HepG2 (cell line): ENCODE measurements at regions not wholly inside any gene's neighbourhood (a gene's known extent, or its start where the extent isn't known, plus 50 kb on each side); places are given as distances from the start of the nearest gene placed in this dataset.

Source experiments
- ATAC-seq: fragments of 200-7000 bp; cut with Tn5 transposase; 3 replicates; pipeline ENCODE4 v1.9.1; 2020; ENCODE audit warnings: mild to moderate bottlenecking, moderate library complexity
- BruUV-seq: library from RNA; stranded (reverse); fragments of 400-500 nt; replicated peaks from 2 replicates; lab custom pipeline; 2021; lab: Mats Ljungman, UMichigan
- CTCF ChIA-PET: fragments of 300-600 bp; formaldehyde crosslinking; extraction: SDS; loops from one replicate; lab custom pipeline; 2021; ENCODE audit warnings: low total read pairs, inconsistent platforms, low intra/inter-chr PET ratio; lab: Yijun Ruan, JAX
- POLR2A ChIA-PET: fragments of 350-600 bp; sonication (Branson Sonifier 250); formaldehyde crosslinking; loops from one replicate; lab custom pipeline; 2020; ENCODE audit warnings: antibody characterized with exemption, inconsistent platforms; lab: Yijun Ruan, JAX
- DNase-seq: peaks from one replicate; pipeline ENCODE4 v3.0.0-alpha.2; 2015; ENCODE audit warnings: low spot score
- FAIRE-seq: peaks from 3 replicates; lab custom pipeline; 2011; peaks lifted over from hg19 to GRCh38; lab: Jason Lieb, UNC
- H2AFZ ChIP-seq: one replicate; pipeline ENCODE4 v1.6.1; 2011; ENCODE audit warnings: low read length, inconsistent platforms
- H3K27ac ChIP-seq: fragments of 300-600 bp; 3 replicates; pipeline ENCODE4 v1.8.0; 2011; ENCODE audit warnings: mixed run types, mild to moderate bottlenecking, mixed read lengths, low read length, inconsistent platforms; ENCODE audit not compliant: insufficient read depth; ENCODE audit errors: extremely low read length
- H3K27me3 ChIP-seq, 2 experiments: fragments of 200-600 bp in 1 of 2; 2 replicates in 1 of 2; 3 replicates in 1 of 2; pipeline versions ENCODE4 v1.6.0 to v1.8.0; 2011; ENCODE audit warnings: low read length in 2 of 2, mild to moderate bottlenecking in 2 of 2, moderate library complexity in 2 of 2, inconsistent platforms in 1 of 2; ENCODE audit not compliant: insufficient read depth in 2 of 2, control insufficient read depth in 1 of 2
- H3K36me3 ChIP-seq, 2 experiments: fragments of 200-600 bp in 1 of 2; replicated peaks in 1 of 2; 2 replicates in 1 of 2; 3 replicates in 1 of 2; pipeline versions ENCODE4 v1.5.1 to v1.8.0; 2011; ENCODE audit warnings: low read length in 2 of 2, inconsistent platforms in 1 of 2; ENCODE audit not compliant: insufficient read depth in 2 of 2, control insufficient read depth in 1 of 2
- H3K4me1 ChIP-seq: 2 replicates; pipeline ENCODE4 v1.5.1; 2012; ENCODE audit warnings: low read length, inconsistent platforms; ENCODE audit not compliant: insufficient read depth
- H3K4me2 ChIP-seq: 2 replicates; pipeline ENCODE4 v1.6.0; 2011; ENCODE audit warnings: low read depth, low read length, inconsistent platforms
- H3K4me3 ChIP-seq, 3 experiments: fragments of 200-600 bp in 1 of 3; sonication (generic), shearing (Covaris generic) in 1 of 3; replicated peaks in 1 of 3; 2 replicates each; pipeline ENCODE4 v1.5.1; 2011 to 2016; ENCODE audit warnings: low read length in 3 of 3, inconsistent platforms in 2 of 3, low read depth in 2 of 3, mild to moderate bottlenecking in 2 of 3, control low read depth in 1 of 3, mixed read lengths in 1 of 3; ENCODE audit not compliant: insufficient read depth in 1 of 3
- H3K79me2 ChIP-seq: one replicate; pipeline ENCODE4 v1.6.1; 2011; ENCODE audit warnings: low read length, inconsistent platforms; ENCODE audit not compliant: insufficient read depth
- H3K9ac ChIP-seq: 2 replicates; pipeline ENCODE4 v1.6.0; 2011; ENCODE audit warnings: mild to moderate bottlenecking, low read depth, low read length, inconsistent platforms; ENCODE audit not compliant: insufficient read depth
- H3K9me3 ChIP-seq: 2 replicates; pipeline ENCODE4 v1.5.1; 2012; ENCODE audit warnings: mild to moderate bottlenecking, low read length
- H4K20me1 ChIP-seq: 2 replicates; pipeline ENCODE4 v1.6.0; 2011; ENCODE audit warnings: inconsistent platforms, mild to moderate bottlenecking, low read length, moderate library complexity; ENCODE audit not compliant: insufficient read depth
- ASH2L ChIP-seq: fragments of 300-600, 200-600 bp; sonication (generic); IDR thresholded peaks from 2 replicates; pipeline ENCODE4 v1.7.0; 2017; ENCODE audit warnings: low read depth, mild to moderate bottlenecking, moderate library complexity, mixed read lengths, low read length; ENCODE audit not compliant: insufficient read length
- ATF1 ChIP-seq: IDR thresholded peaks from 2 replicates; pipeline ENCODE4 v1.6.1; 2016; ENCODE audit warnings: mild to moderate bottlenecking, control low read depth
- KAT2B ChIP-seq: fragments of 150-350 bp; IDR thresholded peaks from 2 replicates; pipeline ENCODE4 v1.6.1; 2014; ENCODE audit warnings: low read depth, low read length, borderline replicate concordance
- KLF6 ChIP-seq: IDR thresholded peaks from 2 replicates; pipeline ENCODE4 v1.8.0; 2016; ENCODE audit warnings: missing biosample characterization, missing genetic modification reagents
- RCOR2 ChIP-seq: IDR thresholded peaks from 2 replicates; pipeline ENCODE4 v1.6.1; 2016; ENCODE audit warnings: missing biosample characterization, missing genetic modification reagents
- SMAD1 ChIP-seq: sonication (generic); formaldehyde crosslinking; IDR thresholded peaks from 2 replicates; pipeline ENCODE4 v1.4.0; 2020; ENCODE audit warnings: missing genetic modification reagents, low read depth, mild to moderate bottlenecking, borderline replicate concordance
- STAT5B ChIP-seq: sonication (generic); formaldehyde crosslinking; IDR thresholded peaks from 2 replicates; pipeline ENCODE4 v1.4.0; 2020; ENCODE audit warnings: missing genetic modification reagents
- TBL1XR1 ChIP-seq: fragments of 150-350 bp; IDR thresholded peaks from 2 replicates; pipeline ENCODE4 v1.6.1; 2014; ENCODE audit warnings: borderline replicate concordance, low read length; ENCODE audit not compliant: partially characterized antibody
- ZNF124 ChIP-seq: sonication (generic); formaldehyde crosslinking; IDR thresholded peaks from 2 replicates; pipeline ENCODE4 v1.4.0; 2020; ENCODE audit warnings: missing genetic modification reagents
- ZNF296 ChIP-seq: sonication (generic); formaldehyde crosslinking; conservative IDR thresholded peaks from 2 replicates; pipeline ENCODE4 v1.5.0; 2020; ENCODE audit warnings: mild to moderate bottlenecking, missing genetic modification reagents
- ZNF558 ChIP-seq: sonication (generic); formaldehyde crosslinking; IDR thresholded peaks from 2 replicates; pipeline ENCODE4 v1.9.0; 2022; ENCODE audit warnings: mild to moderate bottlenecking, missing genetic modification reagents, borderline replicate concordance
- ZNF614 ChIP-seq: IDR thresholded peaks from 2 replicates; pipeline ENCODE4 v1.6.1; 2018; ENCODE audit warnings: missing biosample characterization, missing genetic modification reagents, inconsistent platforms, borderline replicate concordance
- ZZZ3 ChIP-seq: sonication (generic); formaldehyde crosslinking; IDR thresholded peaks from 2 replicates; pipeline ENCODE4 v1.4.0; 2020; ENCODE audit warnings: missing genetic modification reagents, mild to moderate bottlenecking, borderline replicate concordance
- WGBS: methylation state at CpG from one replicate; pipeline ENCODE4 v1.1.6; 2017; ENCODE audit warnings: low lambda C conversion rate; 5-methylcytosine and 5-hydroxymethylcytosine counted together
- in situ Hi-C: cut with HindIII; loops from 2 replicates; pipeline ENCODE4 v1.10.0; 2017; ENCODE audit warnings: low pct_unique_long_range_greater_than_20kb; ENCODE audit not compliant: extremely low pct_ligation_motif_present
- intact Hi-C: fragments of 100-400 bp; cut with micrococcal nuclease; formaldehyde crosslinking; loops from one replicate; pipeline ENCODE4 v1.10.0; 2022; ENCODE audit not compliant: unreplicated experiment
- TF ChIP-seq, protein P1 (sequence below): sonication (generic); formaldehyde crosslinking; conservative IDR thresholded peaks from 2 replicates; pipeline ENCODE4 v1.8.0; 2022; ENCODE audit warnings: mild to moderate bottlenecking, moderate library complexity, missing genetic modification reagents
- TF ChIP-seq, protein P2 (sequence below): sonication (generic); formaldehyde crosslinking; IDR thresholded peaks from 2 replicates; pipeline ENCODE4 v1.4.0; 2020; ENCODE audit warnings: missing genetic modification reagents
- TF ChIP-seq, protein P3 (sequence below): sonication (generic); formaldehyde crosslinking; IDR thresholded peaks from 2 replicates; pipeline ENCODE4 v1.4.0; 2020; ENCODE audit warnings: missing genetic modification reagents

DNA sequence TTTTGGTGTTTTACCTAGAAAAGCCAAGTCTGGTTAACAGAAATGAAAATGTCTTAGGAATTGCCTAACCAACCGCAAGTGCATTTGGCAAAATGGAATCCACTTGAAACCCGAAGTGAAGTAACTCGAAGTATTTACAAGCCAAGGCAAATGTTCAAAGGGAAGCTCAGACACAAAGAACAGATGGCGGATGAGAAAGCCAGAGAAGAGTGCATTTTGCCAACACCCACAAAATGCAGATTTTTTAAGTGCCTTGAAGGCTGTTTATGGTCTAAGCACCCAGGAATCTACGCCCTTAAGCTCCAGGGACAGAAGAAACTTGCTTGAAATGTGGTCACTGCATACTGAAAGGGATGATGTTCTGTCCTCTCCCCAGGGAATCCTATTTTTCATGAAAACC, 70.0 kb upstream of the TBXT start:
- Histone ChIP-seq H3K4me1 (no peaks in the 10 kb centered on the region), H3K4me3 (no peak overlapping the region), H3K4me2 (no peak overlapping the region), H3K36me3 (no peaks in the 10 kb centered on the region), H4K20me1 (no peaks in the 10 kb centered on the region), H3K79me2 (no peaks in the 10 kb centered on the region), H3K27ac (no peak overlapping the region), H3K9ac (no peak overlapping the region), H2AFZ (no peak overlapping the region), H3K9me3 (no peaks in the 10 kb centered on the region), H3K27me3 (peaks cover 7 to 65% of the 10 kb centered on the region in 2 experiments; a peak in 4 of 5 replicates)
- POLR2A ChIA-PET: no interaction called here
- FAIRE-seq: no peak
- TF ChIP-seq ZZZ3 (CRISPR knock-in tag) (no peak), STAT5B (CRISPR knock-in tag) (no peak), RCOR2 (CRISPR knock-in tag) (no peak), KLF6 (CRISPR knock-in tag) (no peak), ZNF558 (no peak), ZNF124 (no peak), ATF1 (CRISPR knock-in tag) (no peak), ZNF296 (CRISPR knock-in tag) (no peak), KAT2B (no peak), SMAD1 (no peak), ZNF614 (CRISPR knock-in tag) (no peak), TBL1XR1 (no peak), ASH2L (no peak)
- TF ChIP-seq, protein P1, sequence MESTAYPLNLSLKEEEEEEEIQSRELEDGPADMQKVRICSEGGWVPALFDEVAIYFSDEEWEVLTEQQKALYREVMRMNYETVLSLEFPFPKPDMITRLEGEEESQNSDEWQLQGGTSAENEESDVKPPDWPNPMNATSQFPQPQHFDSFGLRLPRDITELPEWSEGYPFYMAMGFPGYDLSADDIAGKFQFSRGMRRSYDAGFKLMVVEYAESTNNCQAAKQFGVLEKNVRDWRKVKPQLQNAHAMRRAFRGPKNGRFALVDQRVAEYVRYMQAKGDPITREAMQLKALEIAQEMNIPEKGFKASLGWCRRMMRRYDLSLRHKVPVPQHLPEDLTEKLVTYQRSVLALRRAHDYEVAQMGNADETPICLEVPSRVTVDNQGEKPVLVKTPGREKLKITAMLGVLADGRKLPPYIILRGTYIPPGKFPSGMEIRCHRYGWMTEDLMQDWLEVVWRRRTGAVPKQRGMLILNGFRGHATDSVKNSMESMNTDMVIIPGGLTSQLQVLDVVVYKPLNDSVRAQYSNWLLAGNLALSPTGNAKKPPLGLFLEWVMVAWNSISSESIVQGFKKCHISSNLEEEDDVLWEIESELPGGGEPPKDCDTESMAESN (CRISPR knock-in tag): no peak
- TF ChIP-seq, protein P2, sequence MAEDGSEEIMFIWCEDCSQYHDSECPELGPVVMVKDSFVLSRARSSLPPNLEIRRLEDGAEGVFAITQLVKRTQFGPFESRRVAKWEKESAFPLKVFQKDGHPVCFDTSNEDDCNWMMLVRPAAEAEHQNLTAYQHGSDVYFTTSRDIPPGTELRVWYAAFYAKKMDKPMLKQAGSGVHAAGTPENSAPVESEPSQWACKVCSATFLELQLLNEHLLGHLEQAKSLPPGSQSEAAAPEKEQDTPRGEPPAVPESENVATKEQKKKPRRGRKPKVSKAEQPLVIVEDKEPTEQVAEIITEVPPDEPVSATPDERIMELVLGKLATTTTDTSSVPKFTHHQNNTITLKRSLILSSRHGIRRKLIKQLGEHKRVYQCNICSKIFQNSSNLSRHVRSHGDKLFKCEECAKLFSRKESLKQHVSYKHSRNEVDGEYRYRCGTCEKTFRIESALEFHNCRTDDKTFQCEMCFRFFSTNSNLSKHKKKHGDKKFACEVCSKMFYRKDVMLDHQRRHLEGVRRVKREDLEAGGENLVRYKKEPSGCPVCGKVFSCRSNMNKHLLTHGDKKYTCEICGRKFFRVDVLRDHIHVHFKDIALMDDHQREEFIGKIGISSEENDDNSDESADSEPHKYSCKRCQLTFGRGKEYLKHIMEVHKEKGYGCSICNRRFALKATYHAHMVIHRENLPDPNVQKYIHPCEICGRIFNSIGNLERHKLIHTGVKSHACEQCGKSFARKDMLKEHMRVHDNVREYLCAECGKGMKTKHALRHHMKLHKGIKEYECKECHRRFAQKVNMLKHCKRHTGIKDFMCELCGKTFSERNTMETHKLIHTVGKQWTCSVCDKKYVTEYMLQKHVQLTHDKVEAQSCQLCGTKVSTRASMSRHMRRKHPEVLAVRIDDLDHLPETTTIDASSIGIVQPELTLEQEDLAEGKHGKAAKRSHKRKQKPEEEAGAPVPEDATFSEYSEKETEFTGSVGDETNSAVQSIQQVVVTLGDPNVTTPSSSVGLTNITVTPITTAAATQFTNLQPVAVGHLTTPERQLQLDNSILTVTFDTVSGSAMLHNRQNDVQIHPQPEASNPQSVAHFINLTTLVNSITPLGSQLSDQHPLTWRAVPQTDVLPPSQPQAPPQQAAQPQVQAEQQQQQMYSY (CRISPR knock-in tag): no peak
- TF ChIP-seq, protein P3, sequence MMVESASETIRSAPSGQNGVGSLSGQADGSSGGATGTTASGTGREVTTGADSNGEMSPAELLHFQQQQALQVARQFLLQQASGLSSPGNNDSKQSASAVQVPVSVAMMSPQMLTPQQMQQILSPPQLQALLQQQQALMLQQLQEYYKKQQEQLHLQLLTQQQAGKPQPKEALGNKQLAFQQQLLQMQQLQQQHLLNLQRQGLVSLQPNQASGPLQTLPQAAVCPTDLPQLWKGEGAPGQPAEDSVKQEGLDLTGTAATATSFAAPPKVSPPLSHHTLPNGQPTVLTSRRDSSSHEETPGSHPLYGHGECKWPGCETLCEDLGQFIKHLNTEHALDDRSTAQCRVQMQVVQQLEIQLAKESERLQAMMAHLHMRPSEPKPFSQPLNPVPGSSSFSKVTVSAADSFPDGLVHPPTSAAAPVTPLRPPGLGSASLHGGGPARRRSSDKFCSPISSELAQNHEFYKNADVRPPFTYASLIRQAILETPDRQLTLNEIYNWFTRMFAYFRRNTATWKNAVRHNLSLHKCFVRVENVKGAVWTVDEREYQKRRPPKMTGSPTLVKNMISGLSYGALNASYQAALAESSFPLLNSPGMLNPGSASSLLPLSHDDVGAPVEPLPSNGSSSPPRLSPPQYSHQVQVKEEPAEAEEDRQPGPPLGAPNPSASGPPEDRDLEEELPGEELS (CRISPR knock-in tag): no peak
- 9% methylated on average over 5 of the region's 5 CpGs for WGBS
- in situ Hi-C loops: no loop called here
- CTCF ChIA-PET: no interaction called here
- intact Hi-C loops: no loop called here
- DNase-seq: no peak
- ATAC-seq: no peak
- no TSS peak for BruUV-seq
